HG03565 (cell line): ENCODE measurements at regions not wholly inside any gene's neighbourhood (a gene's known extent, or its start where the extent isn't known, plus 50 kb on each side); places are given as distances from the start of the nearest gene placed in this dataset.

Experiments used
- ATAC-seq: cut with Tn5 transposase; IDR thresholded peaks from one replicate; pipeline ENCODE4 v1.9.1; 2021; ENCODE audit warnings: mild to moderate bottlenecking, moderate library complexity; ENCODE audit not compliant: unreplicated experiment

GRCh38 chr5:124341066-124341858, 405.2 kb downstream of the ZNF608 start:
- ATAC-seq: peak; percentile 52

DNA sequence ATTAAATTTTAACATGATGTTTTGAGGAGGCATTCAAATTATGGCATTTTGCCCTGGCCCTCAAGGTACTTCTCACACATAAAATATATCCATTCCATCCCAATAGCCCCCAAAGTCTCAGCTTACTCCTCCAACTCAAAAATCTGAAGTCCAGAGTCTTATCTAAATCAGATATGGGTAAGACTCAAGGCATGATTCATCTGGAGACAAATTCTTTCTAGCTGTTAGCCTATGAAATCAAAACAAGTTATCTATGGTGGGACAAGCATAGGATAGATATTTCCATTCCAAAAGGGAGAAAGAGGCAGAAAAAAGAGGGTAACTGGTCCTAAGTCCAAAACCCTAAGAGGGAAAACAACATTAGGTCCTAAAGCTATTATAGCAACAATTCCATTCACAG, 408.4 kb downstream of the ZNF608 start:
- ATAC-seq: no peak

DNA sequence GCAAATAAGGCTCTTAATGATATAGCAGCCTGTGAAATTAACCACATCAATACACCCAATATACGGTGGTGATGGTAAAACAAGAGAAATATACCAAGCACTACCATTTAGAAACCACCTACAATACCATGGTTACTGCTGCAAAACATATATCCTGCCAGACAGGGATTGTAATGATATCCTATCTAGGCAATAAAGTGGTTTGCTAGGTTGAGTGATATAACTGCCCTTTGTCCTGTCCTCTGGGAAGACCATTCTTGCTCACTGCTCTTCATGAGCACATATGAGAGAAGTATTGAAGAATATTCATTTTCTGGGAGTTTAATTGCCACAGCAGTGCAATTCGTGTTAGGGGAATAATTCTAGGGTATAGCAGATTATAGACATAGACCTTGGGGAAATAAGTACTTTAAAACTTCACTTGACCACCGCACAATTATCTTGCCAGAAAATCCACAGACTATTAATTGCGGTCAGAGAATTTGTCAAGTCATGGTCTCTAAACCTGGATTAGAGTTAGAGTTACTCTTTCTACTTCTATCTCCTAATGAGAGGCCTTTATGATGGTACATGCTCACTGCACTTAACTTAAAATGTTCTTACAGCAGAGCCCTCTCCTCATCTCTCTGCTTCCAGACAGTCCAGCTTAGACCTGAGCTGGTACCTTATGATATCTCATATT, 413.0 kb downstream of the ZNF608 start:
- no peak for ATAC-seq

GRCh38 chr5:124332273-124332672, 414.2 kb downstream of the ZNF608 start:
- no peak for ATAC-seq

GRCh38 chr5:124330595-124331220, 415.7 kb downstream of the ZNF608 start:
- no peak for ATAC-seq

DNA sequence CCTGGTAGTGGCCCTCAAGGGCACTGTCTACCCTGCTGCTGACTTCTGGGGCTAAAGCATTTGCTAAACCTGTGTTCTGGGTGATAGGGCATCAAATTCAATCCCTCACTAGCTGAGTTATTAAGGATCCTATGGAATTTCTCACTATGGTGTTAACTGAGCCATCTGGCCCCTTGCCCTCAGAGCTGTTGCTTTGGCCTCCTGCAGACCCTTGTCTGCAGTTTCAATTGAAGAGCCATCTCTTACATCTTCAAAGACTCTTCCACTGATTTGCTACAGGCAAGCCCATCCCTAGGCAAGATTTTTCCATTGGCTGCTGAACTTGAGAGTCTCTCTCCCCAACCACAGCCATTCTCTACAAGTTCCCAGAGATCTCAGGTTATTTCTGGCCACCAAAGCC, 418.2 kb downstream of the ZNF608 start:
- ATAC-seq: no peak

DNA sequence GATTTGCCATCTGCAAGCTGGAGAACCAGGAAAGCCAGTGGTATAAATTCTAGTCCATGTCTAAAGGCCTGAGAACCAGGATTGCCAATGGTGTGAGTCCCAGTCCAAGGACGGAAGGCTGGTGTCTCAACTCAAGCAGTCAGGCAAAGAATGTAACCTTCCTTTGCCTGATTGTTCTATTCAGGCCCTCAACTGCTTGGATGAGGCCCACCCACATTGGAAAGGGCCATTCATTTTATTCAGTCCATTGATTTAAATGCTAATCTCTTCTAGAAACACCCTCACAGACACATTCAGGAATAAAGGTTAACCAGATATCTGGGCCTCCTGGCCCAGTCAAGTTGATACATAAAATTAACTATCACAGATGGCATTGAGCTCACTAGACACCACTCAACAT, 427.8 kb downstream of the ZNF608 start:
- no peak for ATAC-seq

DNA sequence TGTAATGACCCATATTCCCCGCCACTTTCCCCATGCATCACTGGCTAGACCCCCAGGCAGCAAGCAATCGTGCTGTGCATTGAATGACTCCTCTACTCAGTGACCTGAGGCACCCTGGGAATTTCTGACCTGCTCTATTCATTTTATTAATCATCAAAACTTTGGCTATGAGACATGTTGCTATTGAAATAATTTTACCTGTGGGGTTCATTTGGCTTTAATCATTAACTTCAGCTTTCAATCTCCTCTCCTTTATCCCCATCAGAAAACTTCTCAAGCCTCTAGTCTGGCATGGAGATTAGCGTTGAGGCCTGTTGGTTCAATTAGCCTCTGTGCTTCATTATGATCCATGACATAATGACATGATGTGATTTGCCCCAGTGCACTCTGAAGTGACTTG, 429.0 kb downstream of the ZNF608 start:
- no peak for ATAC-seq

- no peak for ATAC-seq
Measured at GRCh38 chr5:124315741-124316415, 430.6 kb downstream of the ZNF608 start.

- no peak for ATAC-seq
Measured at GRCh38 chr5:124310453-124310852, 436.0 kb downstream of the ZNF608 start.

GRCh38 chr5:124309241-124309980, 437.0 kb downstream of the ZNF608 start:
- ATAC-seq: no peak

DNA sequence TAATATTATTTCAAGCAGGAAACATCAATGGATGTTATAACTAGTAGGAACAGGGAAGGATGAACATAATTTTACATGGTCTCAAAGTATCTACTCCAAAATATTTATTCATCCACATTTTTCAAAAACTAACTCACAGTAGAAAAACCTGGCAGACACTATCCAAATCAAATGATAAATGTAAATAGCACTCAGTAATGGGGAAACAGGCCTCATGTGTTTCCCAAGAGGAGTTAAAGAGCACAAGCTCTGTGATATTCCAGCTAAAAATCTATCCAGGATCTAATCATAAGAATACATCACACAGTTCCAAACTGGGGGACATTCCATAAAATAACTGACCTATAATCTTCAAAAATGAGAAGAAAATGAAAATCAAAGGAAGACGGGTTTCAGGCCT, 443.1 kb downstream of the ZNF608 start:
- no peak for ATAC-seq

DNA sequence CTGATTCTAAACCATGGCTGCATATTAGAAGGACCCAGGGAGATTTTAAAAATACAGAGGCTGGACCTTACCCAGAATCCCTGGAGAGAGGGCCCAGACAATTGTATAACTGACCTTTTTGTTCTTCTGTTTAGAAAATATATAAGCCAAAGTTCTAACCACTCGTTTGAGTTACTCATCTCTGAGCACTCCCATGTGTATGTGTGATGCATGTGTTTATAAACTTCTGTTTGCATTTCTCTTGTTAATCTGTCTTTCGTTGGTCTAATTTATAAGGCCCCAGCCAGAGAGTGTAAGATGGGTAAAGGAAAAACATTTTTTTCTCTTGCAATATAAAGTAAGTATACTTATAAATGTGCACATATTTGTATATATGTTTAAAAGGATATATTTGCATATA, 443.9 kb downstream of the ZNF608 start:
- no peak for ATAC-seq

GRCh38 chr5:124301850-124302249, 444.6 kb downstream of the ZNF608 start:
- no peak for ATAC-seq

DNA sequence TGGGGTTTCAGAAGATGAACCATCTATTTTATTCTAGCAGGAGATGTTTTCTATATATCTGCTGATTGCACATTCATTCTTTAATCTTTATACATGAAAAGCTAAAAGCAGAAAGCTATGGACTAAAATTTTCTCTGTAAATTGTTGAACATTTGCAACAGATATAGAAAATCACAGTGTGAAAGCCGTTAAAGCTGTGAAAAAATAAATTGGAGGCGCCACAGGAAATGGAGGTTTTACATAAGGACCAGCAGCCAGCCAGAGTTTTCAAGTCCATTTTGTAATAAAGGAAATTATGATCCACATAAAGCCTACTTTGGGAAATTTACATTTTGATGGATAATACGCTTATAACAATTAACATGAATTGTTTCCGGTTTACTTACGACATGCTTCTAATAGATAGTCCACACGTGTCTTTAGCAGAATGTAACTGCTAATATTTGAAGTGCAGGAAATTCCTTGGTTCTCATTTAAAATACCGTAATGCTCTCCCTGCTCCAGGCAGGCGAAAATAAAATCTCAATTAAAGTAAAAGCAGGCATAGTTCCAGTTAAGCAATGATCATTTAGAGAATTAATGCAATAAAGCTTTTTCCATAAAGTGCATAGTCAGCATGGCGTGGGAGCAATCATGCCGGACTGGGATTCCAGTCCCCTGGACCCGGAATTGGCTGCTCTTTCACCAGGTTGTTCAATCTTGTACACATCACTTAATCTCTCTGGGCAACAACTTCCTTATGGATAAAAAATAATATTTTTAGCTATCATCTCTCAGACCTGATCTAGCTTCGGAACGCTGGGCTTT, 445.4 kb downstream of the ZNF608 start:
- ATAC-seq: no peak

DNA sequence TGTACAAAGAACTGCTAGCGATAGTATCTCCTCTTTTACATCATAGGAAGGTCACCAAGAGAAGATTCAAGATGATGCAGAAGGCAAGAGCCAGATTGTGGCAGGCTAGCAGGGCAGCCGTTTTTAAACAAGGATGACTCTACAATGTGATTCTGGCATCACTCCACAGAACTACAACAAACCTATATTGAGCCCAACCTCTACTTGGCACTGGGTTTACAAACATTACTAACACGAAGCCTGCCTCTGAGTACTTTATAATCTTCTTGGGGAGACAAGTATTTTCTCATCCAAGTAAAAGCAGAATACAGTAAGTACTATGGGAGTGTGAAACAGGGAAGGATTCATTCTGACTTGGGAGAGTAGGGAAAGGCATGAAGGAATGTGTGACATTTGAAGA, 448.6 kb downstream of the ZNF608 start:
- no peak for ATAC-seq

GRCh38 chr5:124292322-124292855, 454.1 kb downstream of the ZNF608 start:
- no peak for ATAC-seq

DNA sequence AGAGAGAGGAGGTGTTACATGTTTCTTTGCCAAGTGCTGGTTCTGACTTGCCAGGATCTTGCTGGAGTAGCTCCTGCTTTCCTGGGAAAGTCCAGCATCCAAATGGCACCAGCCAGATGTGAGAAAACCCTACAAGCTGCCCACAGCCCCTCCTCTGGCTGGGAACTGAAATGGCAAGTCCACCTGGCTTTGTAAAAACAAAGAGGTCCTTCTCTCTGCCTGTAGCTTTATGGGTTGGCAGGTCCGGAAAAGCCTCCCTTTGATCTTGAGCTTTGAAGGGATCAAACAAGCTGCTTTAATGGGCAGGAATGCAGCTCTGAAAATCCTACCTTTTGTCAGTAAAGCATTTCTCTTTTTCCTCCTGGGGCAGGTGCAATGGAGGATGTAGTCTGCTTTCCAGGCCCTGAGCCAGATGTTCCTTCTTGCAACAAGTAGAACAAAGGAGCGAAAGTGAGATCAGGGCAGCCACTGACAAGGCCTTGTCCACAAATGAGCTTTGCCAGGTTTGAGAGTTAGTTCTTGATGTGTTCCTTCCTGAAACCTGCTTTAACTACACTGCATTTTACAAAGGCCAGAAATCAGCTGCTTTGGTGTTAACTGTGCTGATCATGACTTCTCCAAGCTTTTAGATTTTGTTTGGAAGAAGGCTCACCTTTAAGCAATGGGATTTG, 456.7 kb downstream of the ZNF608 start:
- ATAC-seq: no peak

DNA sequence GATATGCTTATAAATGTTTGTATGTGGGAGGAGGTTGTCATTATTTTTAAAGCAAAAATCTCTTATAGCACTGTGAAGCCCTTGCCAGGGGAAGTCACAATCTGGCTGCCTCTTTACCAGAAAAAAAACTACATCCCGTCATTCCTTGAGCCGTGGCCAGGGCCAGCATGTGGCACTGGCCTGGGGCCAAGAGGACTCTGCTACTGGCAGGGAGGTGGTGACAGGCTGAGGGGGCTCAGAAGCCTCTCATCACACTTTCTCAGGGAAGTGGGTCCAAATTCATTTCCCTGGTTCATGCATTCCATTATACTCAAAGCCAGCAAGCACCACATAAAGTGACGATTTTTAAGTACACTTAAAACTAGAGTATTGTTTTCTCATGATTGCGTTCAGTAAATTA, 457.3 kb downstream of the ZNF608 start:
- no peak for ATAC-seq
